Fibroblast of upper back skin (primary cell): ENCODE measurements at regions not wholly inside any gene's neighbourhood (a gene's known extent, or its start where the extent isn't known, plus 50 kb on each side); places are given as distances from the start of the nearest gene placed in this dataset.
A peak's percentile ranks its signal among the peaks of the same experiment; 100 is the strongest.

Experiments
- DNase-seq: peaks from one replicate; pipeline ENCODE4 v3.0.0-alpha.2; 2013

- DNase-seq: no peak
Observed at GRCh38 chr6:126091466-126091865, 105.1 kb downstream of the TRMT11 start.

GRCh38 chr6:126093108-126093507 is 106.8 kb downstream of the TRMT11 start:
- no peak for DNase-seq

- no peak for DNase-seq
Observed at GRCh38 chr6:126094411-126094810, 108.1 kb downstream of the TRMT11 start.

- no peak for DNase-seq
Observed at GRCh38 chr6:126100386-126100785, 114.0 kb downstream of the TRMT11 start.

- DNase-seq: no peak
Observed at GRCh38 chr6:126102358-126102757, 116.0 kb downstream of the TRMT11 start.

- DNase-seq: no peak
Observed at GRCh38 chr6:126103993-126104392, 117.7 kb downstream of the TRMT11 start.

GRCh38 chr6:126107475-126108166 is 121.3 kb downstream of the TRMT11 start:
- peak; percentile 85 for DNase-seq

- peak; percentile 53 for DNase-seq
Observed at GRCh38 chr6:126110512-126111270, 124.4 kb downstream of the TRMT11 start.

- DNase-seq: no peak
Observed at GRCh38 chr6:126111327-126111726, 125.0 kb downstream of the TRMT11 start.

- DNase-seq: peak; percentile 89
Observed at GRCh38 chr6:126112171-126112632, 125.9 kb downstream of the TRMT11 start.

GRCh38 chr6:126113261-126113660 is 126.9 kb downstream of the TRMT11 start:
- DNase-seq: no peak

- DNase-seq: peak; percentile 27
Observed at GRCh38 chr6:126117251-126117650, 130.9 kb downstream of the TRMT11 start.

- peak; percentile 44 for DNase-seq
Observed at GRCh38 chr6:126118058-126118755, 131.9 kb downstream of the TRMT11 start.

GRCh38 chr6:126118936-126119335 is 132.6 kb downstream of the TRMT11 start:
- DNase-seq: no peak

- DNase-seq: no peak
Observed at GRCh38 chr6:126123226-126123625, 136.9 kb downstream of the TRMT11 start.

- peak; percentile 36 for DNase-seq
Observed at GRCh38 chr6:126127659-126128058, 141.3 kb downstream of the TRMT11 start.

GRCh38 chr6:126131246-126131645 is 144.9 kb downstream of the TRMT11 start:
- DNase-seq: peak; percentile 22

GRCh38 chr6:126133984-126134383 is 147.6 kb downstream of the TRMT11 start:
- DNase-seq: no peak

- DNase-seq: peak; percentile 27
Observed at GRCh38 chr6:126134491-126134890, 148.2 kb downstream of the TRMT11 start.

- no peak for DNase-seq
Observed at GRCh38 chr6:126140015-126140414, 153.7 kb downstream of the TRMT11 start.

- no peak for DNase-seq
Observed at GRCh38 chr6:126143761-126144251, 157.5 kb downstream of the TRMT11 start.

GRCh38 chr6:126145351-126145750 is 159.0 kb downstream of the TRMT11 start:
- DNase-seq: no peak

- DNase-seq: peak; percentile 10
Observed at GRCh38 chr6:126147291-126147815, 161.0 kb downstream of the TRMT11 start.
